ENCODE measurements at regions not wholly inside any gene's neighbourhood (a gene's known extent, or its start where the extent isn't known, plus 50 kb on each side); places are given as distances from the start of the nearest gene placed in this dataset.

DNA sequence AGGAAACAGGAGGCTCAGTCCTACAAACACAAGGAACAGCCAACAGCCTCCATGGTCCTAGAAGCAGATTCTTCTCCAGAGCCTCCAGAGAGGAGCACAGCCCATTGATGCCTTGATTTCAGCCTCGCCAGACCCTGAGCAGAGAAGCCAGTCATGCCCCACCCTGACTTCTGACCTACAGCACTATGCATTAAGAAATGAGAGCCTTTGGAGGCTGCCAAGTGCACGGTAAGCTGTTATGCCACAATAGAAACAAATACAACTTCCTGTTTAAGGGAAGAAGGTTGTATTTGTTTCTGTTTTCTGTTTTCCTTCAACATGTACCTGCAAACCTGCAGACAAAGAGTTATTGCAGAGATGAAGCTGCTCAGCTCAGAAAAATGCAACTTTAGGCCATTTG lies 181.3 kb upstream of the AGAP1 start:
- TF ChIP-seq, protein P1, sequence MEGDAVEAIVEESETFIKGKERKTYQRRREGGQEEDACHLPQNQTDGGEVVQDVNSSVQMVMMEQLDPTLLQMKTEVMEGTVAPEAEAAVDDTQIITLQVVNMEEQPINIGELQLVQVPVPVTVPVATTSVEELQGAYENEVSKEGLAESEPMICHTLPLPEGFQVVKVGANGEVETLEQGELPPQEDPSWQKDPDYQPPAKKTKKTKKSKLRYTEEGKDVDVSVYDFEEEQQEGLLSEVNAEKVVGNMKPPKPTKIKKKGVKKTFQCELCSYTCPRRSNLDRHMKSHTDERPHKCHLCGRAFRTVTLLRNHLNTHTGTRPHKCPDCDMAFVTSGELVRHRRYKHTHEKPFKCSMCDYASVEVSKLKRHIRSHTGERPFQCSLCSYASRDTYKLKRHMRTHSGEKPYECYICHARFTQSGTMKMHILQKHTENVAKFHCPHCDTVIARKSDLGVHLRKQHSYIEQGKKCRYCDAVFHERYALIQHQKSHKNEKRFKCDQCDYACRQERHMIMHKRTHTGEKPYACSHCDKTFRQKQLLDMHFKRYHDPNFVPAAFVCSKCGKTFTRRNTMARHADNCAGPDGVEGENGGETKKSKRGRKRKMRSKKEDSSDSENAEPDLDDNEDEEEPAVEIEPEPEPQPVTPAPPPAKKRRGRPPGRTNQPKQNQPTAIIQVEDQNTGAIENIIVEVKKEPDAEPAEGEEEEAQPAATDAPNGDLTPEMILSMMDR (IDR thresholded peaks at IDR 0.05; ENCODE audit: low read depth, low read length, missing control alignments), result no peak
- no peak for DNase-seq (ENCODE audit: extremely low read depth, low read depth)

DNA sequence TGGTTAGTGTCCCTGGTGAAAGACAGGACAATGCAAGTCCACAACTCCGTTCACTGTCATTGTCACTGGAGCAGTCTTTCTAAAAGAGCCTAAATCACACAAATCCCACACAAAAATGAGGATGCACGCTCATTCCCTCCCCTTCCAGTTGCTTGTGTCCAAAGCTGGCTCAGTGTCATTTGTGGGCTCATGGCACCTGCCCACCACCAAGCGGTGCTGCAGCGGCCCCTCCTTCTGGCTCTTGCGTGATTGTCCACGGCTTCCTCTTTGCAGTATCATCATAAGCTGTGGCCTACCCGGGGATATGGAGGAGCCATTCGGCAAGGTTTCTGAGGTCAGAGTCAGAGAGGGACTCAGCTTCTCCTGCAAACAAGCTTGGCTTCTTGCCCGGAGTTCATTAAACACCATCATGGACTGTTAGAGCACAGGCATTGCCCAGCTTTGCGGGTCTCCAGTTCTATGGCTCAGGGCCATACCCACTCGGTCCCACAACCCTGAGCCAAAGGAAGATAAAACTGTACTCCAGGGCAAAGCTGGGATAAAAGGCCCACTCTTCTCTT lies 179.4 kb upstream of the AGAP1 start:
- TF ChIP-seq, protein P1 (IDR thresholded peaks at IDR 0.05; ENCODE audit: low read depth, low read length, missing control alignments), result no peak
- DNase-seq (ENCODE audit: extremely low read depth, low read depth), result no peak
- H3K4me3 ChIP-seq (replicated peaks; ENCODE audit: low read depth, low read length), result no peak overlapping the region

More for the DNA sequence above, 181.3 kb upstream of the AGAP1 start:
- no peak overlapping the region for H3K4me3 ChIP-seq (replicated peaks; ENCODE audit: low read depth, low read length)

DNA sequence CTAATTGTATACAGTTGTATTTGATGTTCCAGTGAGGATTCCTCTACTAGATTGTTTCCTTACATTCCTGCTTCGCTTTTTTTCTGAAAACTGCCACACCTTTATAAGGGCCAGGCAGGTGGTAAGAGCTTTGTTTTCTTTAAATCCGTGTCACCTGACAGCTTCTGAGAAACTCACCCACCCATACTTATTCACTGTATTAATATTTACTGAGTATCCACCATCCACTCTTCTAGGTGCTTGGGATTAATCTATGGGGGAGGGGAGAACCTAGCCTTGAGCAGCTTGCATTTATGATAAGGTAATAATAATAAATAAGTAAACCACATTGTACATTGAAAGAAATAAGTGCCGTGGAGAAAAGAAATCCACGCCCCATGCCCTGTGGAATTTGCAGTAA lies 174.7 kb upstream of the AGAP1 start:
- DNase-seq (ENCODE audit: extremely low read depth, low read depth), result no peak
- TF ChIP-seq, protein P1 (IDR thresholded peaks at IDR 0.05; ENCODE audit: low read depth, low read length, missing control alignments), result no peak
- H3K4me3 ChIP-seq (replicated peaks; ENCODE audit: low read depth, low read length), result no peak overlapping the region

DNA sequence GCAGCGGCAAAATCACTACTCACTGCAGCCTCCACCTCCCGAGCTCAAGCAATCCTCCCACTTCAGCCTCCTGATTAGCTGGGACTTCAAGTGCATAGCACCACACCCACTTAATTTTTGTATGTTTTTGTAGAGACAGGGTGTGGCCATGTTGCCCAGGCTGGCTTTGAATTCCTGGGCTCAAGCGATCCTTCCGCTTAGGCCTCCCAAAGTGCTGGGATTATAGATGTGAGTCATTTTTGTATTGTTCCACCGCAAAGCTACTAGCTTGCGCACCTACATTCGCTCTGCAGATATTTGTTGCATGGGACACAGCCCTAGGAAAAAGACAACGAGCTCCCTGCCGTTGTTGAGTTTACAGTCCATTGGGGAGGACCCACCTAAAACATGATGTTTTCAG lies 173.5 kb upstream of the AGAP1 start:
- no peak overlapping the region for H3K4me3 ChIP-seq (replicated peaks; ENCODE audit: low read depth, low read length)
- DNase-seq (ENCODE audit: extremely low read depth, low read depth), result no peak
- TF ChIP-seq, protein P1 (IDR thresholded peaks at IDR 0.05; ENCODE audit: low read depth, low read length, missing control alignments), result no peak

DNA sequence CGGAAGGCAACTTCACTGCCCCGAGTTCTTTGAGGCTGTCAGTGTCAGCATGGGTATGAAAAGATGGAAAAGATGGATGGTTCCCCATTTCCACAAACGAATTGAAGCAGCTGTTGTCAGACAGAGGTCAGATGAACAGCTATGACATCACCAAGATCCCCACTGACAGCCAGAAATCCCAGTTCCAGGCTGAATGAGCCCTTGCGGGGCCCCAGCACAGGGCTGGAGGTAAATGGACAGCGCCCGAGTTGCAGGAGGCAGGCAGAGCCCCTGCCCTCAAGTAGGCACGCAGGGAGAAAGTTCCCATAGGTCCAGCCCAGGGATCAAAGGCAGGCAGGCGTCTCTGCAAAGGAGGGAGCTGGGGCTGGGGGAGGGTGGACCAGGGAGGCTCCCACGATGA lies 169.5 kb upstream of the AGAP1 start:
- no peak overlapping the region for H3K4me3 ChIP-seq (replicated peaks; ENCODE audit: low read depth, low read length)
- TF ChIP-seq, protein P1 (IDR thresholded peaks at IDR 0.05; ENCODE audit: low read depth, low read length, missing control alignments), result no peak
- DNase-seq (ENCODE audit: extremely low read depth, low read depth), result no peak

DNA sequence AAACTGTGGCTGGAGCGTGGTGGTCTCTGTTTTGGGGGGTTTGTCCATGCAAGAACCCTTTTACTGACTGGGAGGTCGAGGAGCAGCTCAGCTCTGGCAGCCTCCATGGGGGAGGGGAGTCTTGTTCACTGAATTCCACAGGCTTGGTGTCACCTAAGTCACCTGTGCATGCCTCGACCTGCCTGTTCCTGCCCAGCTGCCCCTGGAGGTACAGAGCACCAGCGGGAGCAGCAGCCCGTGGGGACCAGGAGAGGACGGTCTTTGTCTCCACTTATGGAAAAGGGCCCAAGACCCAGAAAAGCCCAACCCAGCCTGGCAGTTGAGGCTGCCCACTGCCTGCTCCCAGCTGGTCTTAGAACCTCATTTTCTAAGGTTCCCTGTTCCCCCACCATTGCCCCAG lies 168.7 kb upstream of the AGAP1 start:
- H3K4me3 ChIP-seq (replicated peaks; ENCODE audit: low read depth, low read length), result no peak overlapping the region
- TF ChIP-seq, protein P1 (IDR thresholded peaks at IDR 0.05; ENCODE audit: low read depth, low read length, missing control alignments), result no peak
- DNase-seq (ENCODE audit: extremely low read depth, low read depth), result no peak

DNA sequence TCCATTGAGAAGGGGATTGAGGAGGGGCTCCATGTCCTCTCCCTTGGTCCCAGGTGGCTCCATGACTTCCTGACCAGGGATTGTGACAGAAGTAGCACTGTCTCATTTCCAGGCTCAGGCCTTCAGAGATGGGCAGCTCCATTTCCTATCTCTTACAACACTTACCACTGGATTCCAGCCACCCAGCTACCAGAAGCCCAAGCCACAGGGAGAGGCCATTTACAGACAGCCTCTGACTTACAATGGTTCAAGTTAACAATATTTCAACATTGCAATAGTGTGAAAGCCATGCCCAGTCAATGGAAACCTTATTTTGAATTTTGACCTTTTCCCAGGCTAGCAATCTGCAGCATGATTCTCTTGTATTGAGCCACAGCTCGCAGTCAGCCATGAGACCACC lies 164.9 kb upstream of the AGAP1 start:
- TF ChIP-seq, protein P1 (IDR thresholded peaks at IDR 0.05; ENCODE audit: low read depth, low read length, missing control alignments), result no peak
- no peak overlapping the region for H3K4me3 ChIP-seq (replicated peaks; ENCODE audit: low read depth, low read length)
- DNase-seq (ENCODE audit: extremely low read depth, low read depth), result no peak

Data from HFF-Myc (cell line).